Karpas-422 (cell line): ENCODE measurements at regions not wholly inside any gene's neighbourhood (a gene's known extent, or its start where the extent isn't known, plus 50 kb on each side); places are given as distances from the start of the nearest gene placed in this dataset.

Experiments used
- DNase-seq: peaks from one replicate; pipeline ENCODE4 v3.0.0-alpha.2; 2015
- H2AFZ ChIP-seq: fragments of 200-600 bp; sonication (generic); 2 replicates; pipeline ENCODE4 v1.6.1; 2014; ENCODE audit warnings: antibody characterized with exemption, low read length, mixed read lengths
- H3K27ac ChIP-seq: fragments of 200-600 bp; sonication (generic); 2 replicates; pipeline ENCODE4 v1.5.1; 2014; ENCODE audit warnings: mild to moderate bottlenecking, low read length, moderate library complexity
- H3K27me3 ChIP-seq: fragments of 200-600 bp; sonication (generic); 2 replicates; pipeline ENCODE4 v1.6.1; 2014; ENCODE audit warnings: low read length, mixed read lengths
- H3K36me3 ChIP-seq: fragments of 200-600 bp; sonication (generic); 2 replicates; pipeline ENCODE4 v1.6.1; 2014; ENCODE audit warnings: low read length, mixed read lengths; ENCODE audit not compliant: insufficient read depth
- H3K4me1 ChIP-seq: fragments of 200-600 bp; sonication (generic); 2 replicates; pipeline ENCODE4 v1.6.1; 2014; ENCODE audit warnings: mild to moderate bottlenecking, low read length, mixed read lengths
- H3K4me2 ChIP-seq: fragments of 200-600 bp; sonication (generic); 2 replicates; pipeline ENCODE4 v1.6.1; 2014; ENCODE audit warnings: low read length, low read depth, mild to moderate bottlenecking; ENCODE audit not compliant: poor library complexity, severe bottlenecking
- H3K4me3 ChIP-seq: fragments of 200-600 bp; sonication (generic); 2 replicates; pipeline ENCODE4 v1.5.1; 2014; ENCODE audit warnings: mild to moderate bottlenecking, antibody characterized with exemption, low read length, mixed read lengths
- H3K79me2 ChIP-seq: fragments of 200-600 bp; sonication (generic); 2 replicates; pipeline ENCODE4 v1.6.1; 2014; ENCODE audit warnings: mild to moderate bottlenecking, low read length, mixed read lengths
- H3K9ac ChIP-seq: fragments of 200-600 bp; sonication (generic); 2 replicates; pipeline ENCODE4 v1.6.0; 2014; ENCODE audit warnings: low read length
- H3K9me2 ChIP-seq: fragments of 200-600 bp; sonication (generic), shearing (Covaris generic); replicated peaks from 2 replicates; pipeline ENCODE4 v1.6.0; 2014; ENCODE audit warnings: mild to moderate bottlenecking, low read length, moderate library complexity; ENCODE audit not compliant: insufficient read depth
- H3K9me3 ChIP-seq: fragments of 300-700, 200-600 bp; sonication (generic); 2 replicates; pipeline ENCODE4 v1.6.1; 2014; ENCODE audit warnings: low read length, mixed read lengths
- H4K20me1 ChIP-seq: fragments of 200-600 bp; sonication (generic); 2 replicates; pipeline ENCODE4 v1.6.1; 2014; ENCODE audit warnings: mild to moderate bottlenecking, antibody characterized with exemption, low read length, low read depth; ENCODE audit not compliant: insufficient read depth

DNA sequence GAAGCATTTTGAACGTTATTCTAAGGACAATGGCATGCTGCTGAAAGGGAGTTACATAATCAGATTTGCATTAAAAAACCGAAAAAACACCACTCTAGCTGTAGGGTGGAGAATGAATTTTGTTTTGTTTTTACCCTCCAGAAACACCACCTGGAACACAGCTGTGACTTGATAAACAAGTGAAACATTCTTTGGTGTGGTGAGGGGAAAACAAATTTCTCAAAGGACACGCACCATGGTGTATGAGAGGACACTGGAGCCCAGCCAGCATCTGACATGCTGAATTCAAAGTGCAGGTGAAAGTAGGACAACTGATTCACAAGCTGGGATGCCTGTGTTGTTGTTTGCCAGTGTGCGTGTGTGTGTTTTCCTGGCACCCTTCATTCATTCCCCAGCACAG, 554.5 kb upstream of the TBL1XR1 start:
- no peak overlapping the region for H3K9ac ChIP-seq
- no peak overlapping the region for H3K4me2 ChIP-seq
- DNase-seq, result no peak
- no peaks in the 10 kb centered on the region for H3K36me3 ChIP-seq
- no peaks in the 10 kb centered on the region for H3K9me3 ChIP-seq
- no peak overlapping the region for H3K27ac ChIP-seq
- H3K79me2 ChIP-seq, result no peaks in the 10 kb centered on the region
- H2AFZ ChIP-seq, result no peak overlapping the region
- H3K4me3 ChIP-seq, result no peak overlapping the region
- H3K27me3 ChIP-seq, result no peaks in the 10 kb centered on the region
- H4K20me1 ChIP-seq, result no peaks in the 10 kb centered on the region
- H3K9me2 ChIP-seq, result no peaks in the 10 kb centered on the region
- no peaks in the 10 kb centered on the region for H3K4me1 ChIP-seq

GRCh38 chr3:177752831-177753230, 555.5 kb upstream of the TBL1XR1 start:
- H3K9me3 ChIP-seq, result no peaks in the 10 kb centered on the region
- H3K4me1 ChIP-seq, result no peaks in the 10 kb centered on the region
- H2AFZ ChIP-seq, result no peak overlapping the region
- H3K27ac ChIP-seq, result no peak overlapping the region
- H3K9ac ChIP-seq, result no peak overlapping the region
- H3K27me3 ChIP-seq, result no peaks in the 10 kb centered on the region
- no peaks in the 10 kb centered on the region for H3K79me2 ChIP-seq
- no peaks in the 10 kb centered on the region for H3K9me2 ChIP-seq
- H4K20me1 ChIP-seq, result no peaks in the 10 kb centered on the region
- DNase-seq, result no peak
- H3K36me3 ChIP-seq, result no peaks in the 10 kb centered on the region
- H3K4me2 ChIP-seq, result no peak overlapping the region
- H3K4me3 ChIP-seq, result no peak overlapping the region

- no peaks in the 10 kb centered on the region for H3K36me3 ChIP-seq
- no peaks in the 10 kb centered on the region for H3K9me2 ChIP-seq
- DNase-seq, result no peak
- H4K20me1 ChIP-seq, result no peaks in the 10 kb centered on the region
- no peaks in the 10 kb centered on the region for H3K4me1 ChIP-seq
- no peak overlapping the region for H2AFZ ChIP-seq
- no peak overlapping the region for H3K4me2 ChIP-seq
- H3K27ac ChIP-seq, result no peak overlapping the region
- H3K9me3 ChIP-seq, result no peaks in the 10 kb centered on the region
- H3K9ac ChIP-seq, result no peak overlapping the region
- no peaks in the 10 kb centered on the region for H3K79me2 ChIP-seq
- no peak overlapping the region for H3K4me3 ChIP-seq
- no peaks in the 10 kb centered on the region for H3K27me3 ChIP-seq
These were observed 556.3 kb upstream of the TBL1XR1 start for GRCh38 chr3:177753451-177754155.

GRCh38 chr3:177754508-177754921, 557.2 kb upstream of the TBL1XR1 start:
- H3K79me2 ChIP-seq, result no peaks in the 10 kb centered on the region
- no peaks in the 10 kb centered on the region for H3K9me2 ChIP-seq
- no peaks in the 10 kb centered on the region for H3K9me3 ChIP-seq
- no peaks in the 10 kb centered on the region for H3K4me1 ChIP-seq
- no peak overlapping the region for H3K27ac ChIP-seq
- no peak for DNase-seq
- no peak overlapping the region for H2AFZ ChIP-seq
- no peaks in the 10 kb centered on the region for H3K27me3 ChIP-seq
- no peaks in the 10 kb centered on the region for H4K20me1 ChIP-seq
- no peaks in the 10 kb centered on the region for H3K36me3 ChIP-seq
- H3K4me2 ChIP-seq, result no peak overlapping the region
- no peak overlapping the region for H3K4me3 ChIP-seq
- no peak overlapping the region for H3K9ac ChIP-seq

DNA sequence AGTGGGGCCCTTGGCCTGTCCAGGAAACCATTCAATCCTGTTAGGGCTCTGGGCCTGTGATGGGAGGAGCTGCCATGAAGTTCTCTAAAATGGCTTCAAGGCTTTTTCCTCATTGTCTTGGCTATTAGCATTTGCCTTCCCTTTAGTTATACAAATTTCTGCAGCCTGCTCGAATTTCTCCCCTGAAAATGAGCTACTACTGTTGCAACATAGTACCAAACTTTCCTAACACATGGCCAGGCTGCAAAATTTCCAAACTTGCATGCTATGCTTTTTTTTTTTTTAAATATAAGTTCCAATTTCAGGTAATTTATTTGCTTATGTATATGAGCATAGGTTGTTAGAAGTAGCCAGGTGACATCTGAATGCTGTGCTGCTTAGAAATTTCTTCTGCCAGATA, 560.8 kb upstream of the TBL1XR1 start:
- H4K20me1 ChIP-seq, result no peaks in the 10 kb centered on the region
- no peak overlapping the region for H3K4me3 ChIP-seq
- no peak overlapping the region for H2AFZ ChIP-seq
- H3K4me2 ChIP-seq, result no peak overlapping the region
- no peaks in the 10 kb centered on the region for H3K79me2 ChIP-seq
- H3K9me2 ChIP-seq, result no peaks in the 10 kb centered on the region
- H3K4me1 ChIP-seq, result no peaks in the 10 kb centered on the region; the same call in 1 of the 2 replicates
- H3K36me3 ChIP-seq, result no peaks in the 10 kb centered on the region
- no peaks in the 10 kb centered on the region for H3K9me3 ChIP-seq
- no peak overlapping the region for H3K27ac ChIP-seq
- no peak for DNase-seq
- no peak overlapping the region for H3K9ac ChIP-seq
- H3K27me3 ChIP-seq, result no peaks in the 10 kb centered on the region

- Histone ChIP-seq H3K79me2 (no peaks in the 10 kb centered on the region), H2AFZ (no peak overlapping the region), H3K4me2 (no peak overlapping the region), H3K4me1 (no peaks in the 10 kb centered on the region; the same call in 1 of the 2 replicates), H3K9ac (no peak overlapping the region), H3K9me2 (no peaks in the 10 kb centered on the region), H3K4me3 (no peak overlapping the region), H3K27ac (no peak overlapping the region), H4K20me1 (no peaks in the 10 kb centered on the region), H3K9me3 (no peaks in the 10 kb centered on the region), H3K36me3 (no peaks in the 10 kb centered on the region), H3K27me3 (no peaks in the 10 kb centered on the region)
- no peak for DNase-seq
These were observed 563.5 kb upstream of the TBL1XR1 start for GRCh38 chr3:177760803-177761202.

DNA sequence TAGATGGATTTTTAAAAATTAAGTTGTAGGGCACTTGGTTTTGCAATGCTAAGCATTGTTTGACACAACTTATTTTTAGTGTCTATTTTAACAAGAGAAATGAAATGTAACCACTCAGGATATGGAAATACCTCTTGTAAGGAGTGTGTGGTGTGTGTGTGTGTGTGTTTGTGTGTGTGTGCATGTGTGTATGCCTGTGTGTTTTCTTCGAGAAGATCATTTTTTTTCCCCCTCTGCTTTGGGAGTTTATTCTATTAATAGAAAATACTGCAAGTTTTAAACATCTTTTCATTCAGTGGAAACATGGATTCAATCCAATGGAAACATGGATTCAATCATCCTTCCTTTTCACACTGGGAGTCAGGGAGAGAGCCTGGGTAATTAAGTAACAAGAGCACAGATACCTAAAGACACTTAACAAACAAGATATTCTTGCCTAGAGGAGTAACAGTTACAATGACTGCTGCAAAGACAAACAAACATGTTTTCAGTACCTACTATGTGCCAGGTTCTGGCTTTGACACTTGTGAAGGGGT, 567.2 kb upstream of the TBL1XR1 start:
- Histone ChIP-seq H3K4me1 (no peaks in the 10 kb centered on the region; the same call in 1 of the 2 replicates), H3K4me3 (no peak overlapping the region), H2AFZ (no peak overlapping the region), H3K9me2 (no peaks in the 10 kb centered on the region), H3K79me2 (no peaks in the 10 kb centered on the region), H3K36me3 (no peaks in the 10 kb centered on the region), H3K27me3 (no peaks in the 10 kb centered on the region), H3K4me2 (no peak overlapping the region), H4K20me1 (no peaks in the 10 kb centered on the region), H3K27ac (no peak overlapping the region), H3K9me3 (no peaks in the 10 kb centered on the region), H3K9ac (no peak overlapping the region)
- DNase-seq, result no peak

DNA sequence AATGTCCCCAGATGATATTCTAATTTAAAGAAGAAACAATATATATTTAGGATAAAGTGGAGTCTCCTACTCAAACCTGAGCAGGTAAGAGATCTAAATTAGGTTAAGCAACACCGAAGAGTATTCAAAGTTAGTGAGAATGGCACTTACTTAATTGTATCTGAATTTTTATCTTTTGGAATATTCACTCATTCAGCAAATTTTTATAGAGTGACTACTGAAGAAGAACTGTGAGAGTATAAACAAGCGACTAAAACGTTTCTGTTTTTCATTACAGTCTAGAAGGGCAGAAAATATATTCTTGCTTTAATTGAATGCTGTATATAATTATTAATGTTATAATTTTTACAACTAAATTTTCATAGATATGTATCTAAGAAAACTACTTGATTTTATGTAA, 567.7 kb upstream of the TBL1XR1 start:
- Histone ChIP-seq H3K36me3 (no peaks in the 10 kb centered on the region), H3K27me3 (no peaks in the 10 kb centered on the region), H3K4me1 (no peaks in the 10 kb centered on the region; the same call in 1 of the 2 replicates), H3K27ac (no peak overlapping the region), H3K9me2 (no peaks in the 10 kb centered on the region), H3K79me2 (no peaks in the 10 kb centered on the region), H3K9me3 (no peaks in the 10 kb centered on the region), H3K4me2 (no peak overlapping the region), H2AFZ (no peak overlapping the region), H4K20me1 (no peaks in the 10 kb centered on the region), H3K9ac (no peak overlapping the region), H3K4me3 (no peak overlapping the region)
- DNase-seq, result no peak
